Spinal cord (tissue), 9 donors: ENCODE measurements at regions not wholly inside any gene's neighbourhood (a gene's known extent, or its start where the extent isn't known, plus 50 kb on each side); places are given as distances from the start of the nearest gene placed in this dataset.

Experiments used
- DNase-seq, 6 donors: peaks; one replicate each; pipeline versions ENCODE4 v3.0.0 to v3.0.0-alpha.2; 2013 to 2015; ENCODE audit warnings: low spot score in 6 of 6, low read depth in 4 of 6
- H3K27ac ChIP-seq: one replicate; pipeline ENCODE4 v1.5.1; 2013; ENCODE audit warnings: low read depth, low read length, control low read depth
- H3K27me3 ChIP-seq: one replicate; pipeline ENCODE4 v1.6.1; 2013; ENCODE audit warnings: low read length; ENCODE audit not compliant: control insufficient read depth, insufficient read depth
- H3K36me3 ChIP-seq: one replicate; pipeline ENCODE4 v1.6.1; 2013; ENCODE audit warnings: low read length; ENCODE audit not compliant: control insufficient read depth, insufficient read depth
- H3K4me1 ChIP-seq: one replicate; pipeline ENCODE4 v1.6.1; 2013; ENCODE audit warnings: low read length; ENCODE audit not compliant: control insufficient read depth, insufficient read depth
- H3K4me3 ChIP-seq: one replicate; pipeline ENCODE4 v1.5.1; 2013; ENCODE audit warnings: low read depth, low read length, control low read depth
- H3K9me3 ChIP-seq: one replicate; pipeline ENCODE4 v1.6.1; 2013; ENCODE audit warnings: low read length; ENCODE audit not compliant: control insufficient read depth, insufficient read depth
- WGBS: methylation state at CpG from one replicate; pipeline ENCODE4 v1.1.5; 2013; ENCODE audit warnings: missing lambda C conversion rate; ENCODE audit not compliant: insufficient coverage; 5-methylcytosine and 5-hydroxymethylcytosine counted together
- donor health status: healthy.

DNA sequence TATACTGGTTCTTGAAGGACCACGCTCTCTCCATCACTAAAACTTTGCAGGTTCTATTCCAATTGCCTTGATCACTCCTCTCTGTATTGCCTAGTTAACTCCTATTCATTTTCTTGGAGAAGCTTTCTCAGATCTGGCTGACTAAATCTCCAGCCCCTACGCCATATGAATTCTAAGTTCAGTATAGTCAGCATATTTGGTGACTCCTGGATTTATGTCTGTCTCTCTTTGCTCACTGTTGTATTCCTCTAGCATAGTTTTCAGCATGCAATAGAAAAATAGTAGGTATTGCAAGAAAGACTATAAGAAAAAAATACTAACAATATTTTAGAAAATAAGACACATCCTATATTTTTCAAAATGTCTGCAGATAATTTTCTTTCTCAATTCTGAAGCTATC, 579.7 kb downstream of the CDH11 start:
- no peaks in the 10 kb centered on the region for H3K27me3 ChIP-seq
- no peak overlapping the region for H3K27ac ChIP-seq
- H3K9me3 ChIP-seq = no peaks in the 10 kb centered on the region
- no peak for DNase-seq
- no peak overlapping the region for H3K4me3 ChIP-seq
- no CpG with 5 or more reads among the region's 2 CpGs for WGBS
- H3K4me1 ChIP-seq = no peaks in the 10 kb centered on the region
- no peaks in the 10 kb centered on the region for H3K36me3 ChIP-seq

DNA sequence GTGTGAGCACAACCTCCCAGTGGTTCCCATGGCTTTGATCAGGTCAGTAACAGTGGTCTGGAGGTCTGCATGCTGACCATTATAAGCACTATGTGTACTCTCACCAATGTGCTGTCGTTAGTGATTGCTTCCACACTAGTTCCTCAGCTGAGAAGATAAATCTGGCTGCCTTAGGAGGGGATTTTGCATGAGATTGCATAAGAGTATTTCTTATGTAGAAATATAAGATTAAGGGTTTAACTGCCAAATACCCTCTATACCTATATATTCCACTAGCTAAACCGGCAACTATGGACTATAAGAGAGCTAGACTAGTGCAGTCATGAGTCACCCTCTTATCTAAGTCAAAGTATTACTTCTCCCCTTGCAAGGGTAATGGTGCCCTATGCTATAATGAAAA, 580.2 kb downstream of the CDH11 start:
- Histone ChIP-seq H3K4me1 (no peaks in the 10 kb centered on the region), H3K27me3 (no peaks in the 10 kb centered on the region), H3K27ac (no peak overlapping the region), H3K9me3 (no peaks in the 10 kb centered on the region), H3K4me3 (no peak overlapping the region), H3K36me3 (no peaks in the 10 kb centered on the region)
- no CpG with 5 or more reads among the region's 2 CpGs for WGBS
- no peak for DNase-seq

DNA sequence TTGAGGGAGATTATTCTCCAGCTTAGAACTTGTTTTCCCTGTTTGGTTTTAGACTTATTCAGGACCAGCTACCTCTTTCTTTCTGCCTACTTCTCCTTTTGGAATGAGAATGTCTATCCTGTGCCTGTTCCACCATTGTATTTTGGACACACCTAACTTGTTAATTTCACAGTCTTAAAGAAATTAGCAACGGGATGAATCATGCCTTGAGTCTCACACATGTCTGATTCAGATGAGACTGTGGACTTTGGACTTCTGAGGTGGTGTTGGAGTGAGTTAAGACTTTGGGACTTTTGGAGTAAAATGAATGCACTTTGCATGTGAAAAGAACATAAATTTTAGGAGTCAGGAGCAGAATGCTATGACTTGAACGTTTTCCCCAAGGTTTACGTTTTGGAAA, 581.4 kb downstream of the CDH11 start:
- Histone ChIP-seq H3K4me1 (no peaks in the 10 kb centered on the region), H3K4me3 (no peak overlapping the region), H3K27ac (no peak overlapping the region), H3K9me3 (no peaks in the 10 kb centered on the region), H3K27me3 (no peaks in the 10 kb centered on the region), H3K36me3 (no peaks in the 10 kb centered on the region)
- DNase-seq = no peak
- WGBS = 51% methylated on average over 3 of the region's 3 CpGs

DNA sequence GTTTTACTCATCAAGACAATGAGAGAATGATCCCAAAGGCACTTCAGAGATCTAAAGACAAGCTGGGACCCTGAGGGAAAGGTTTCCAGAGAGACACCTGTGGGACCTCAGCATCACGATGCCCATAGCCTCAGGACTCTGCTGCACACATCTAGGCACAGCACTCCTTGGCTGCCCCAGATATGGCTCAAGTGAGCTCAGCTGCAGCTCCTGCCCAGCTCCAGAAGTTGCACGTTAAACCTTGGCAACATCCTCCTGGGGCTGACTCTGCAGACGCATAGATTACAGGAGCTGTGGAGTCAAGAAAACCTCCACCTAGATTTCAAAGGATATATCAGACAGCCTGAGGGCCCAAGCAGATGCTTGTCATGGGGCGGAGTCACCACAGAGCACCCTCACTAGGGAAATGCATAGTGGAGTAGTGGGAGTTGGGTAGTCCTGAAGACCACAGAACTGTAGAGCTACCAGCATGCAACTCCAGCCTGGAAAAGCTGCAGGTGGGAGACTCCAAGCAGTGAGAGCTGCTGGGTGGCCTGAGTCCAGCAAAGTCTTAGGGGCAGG, 582.0 kb downstream of the CDH11 start:
- Histone ChIP-seq H3K4me3 (no peak overlapping the region), H3K4me1 (no peaks in the 10 kb centered on the region), H3K36me3 (no peaks in the 10 kb centered on the region), H3K27ac (no peak overlapping the region), H3K27me3 (no peaks in the 10 kb centered on the region), H3K9me3 (no peaks in the 10 kb centered on the region)
- 83% methylated on average over 2 of the region's 4 CpGs for WGBS
- no peak for DNase-seq

DNA sequence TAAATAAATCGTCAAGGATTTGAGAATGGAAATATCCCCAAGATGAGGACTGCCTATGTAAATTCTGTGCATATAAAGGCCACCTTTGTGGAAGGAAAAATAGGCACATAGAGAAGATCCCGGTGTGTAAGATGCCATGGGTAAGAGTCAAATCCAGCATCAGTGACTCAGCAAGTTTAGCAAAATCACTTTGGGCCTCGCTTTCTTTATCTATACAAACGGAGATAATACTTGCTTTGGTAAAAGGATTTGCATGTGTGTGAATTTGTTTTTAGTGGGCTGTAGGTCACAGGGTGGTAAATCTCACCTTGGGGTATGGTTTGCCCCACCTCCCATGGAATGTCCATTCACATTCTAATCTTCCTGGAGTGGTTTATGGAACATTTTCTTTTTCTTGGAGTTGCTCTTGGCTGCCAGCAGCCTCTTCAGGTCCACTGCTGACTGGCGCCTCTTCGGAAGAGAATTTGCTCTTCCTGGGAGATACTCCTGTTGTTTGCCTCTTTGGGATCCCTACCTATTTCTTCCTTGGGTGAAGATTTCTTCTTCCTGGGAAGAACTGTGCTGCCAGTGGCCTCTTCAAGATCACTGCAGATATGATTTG, 587.6 kb downstream of the CDH11 start:
- no peaks in the 10 kb centered on the region for H3K36me3 ChIP-seq
- H3K9me3 ChIP-seq = no peaks in the 10 kb centered on the region
- H3K4me1 ChIP-seq = no peaks in the 10 kb centered on the region
- H3K27me3 ChIP-seq = no peaks in the 10 kb centered on the region
- no peak overlapping the region for H3K4me3 ChIP-seq
- 81% methylated on average over 4 of the region's 6 CpGs for WGBS
- no peak overlapping the region for H3K27ac ChIP-seq
- DNase-seq = no peak

DNA sequence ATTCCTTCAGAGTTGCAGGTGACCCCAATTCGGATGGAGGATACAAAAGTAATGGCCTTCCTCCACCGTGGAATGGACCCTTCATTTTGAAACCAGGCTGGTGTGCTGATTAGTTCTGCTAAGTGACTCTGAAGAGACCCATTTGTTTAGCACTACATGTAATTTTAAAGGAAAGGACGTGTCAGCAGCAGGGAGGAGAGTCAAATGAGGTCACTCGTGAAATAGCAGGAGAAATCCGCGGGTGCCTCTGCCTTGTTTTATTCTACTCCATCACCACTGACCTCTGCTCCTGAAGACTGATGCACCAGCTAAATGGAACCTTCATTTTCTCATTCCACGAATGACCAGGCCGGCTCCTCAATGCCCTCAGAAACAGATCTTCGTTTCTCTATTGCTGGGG, 589.2 kb downstream of the CDH11 start:
- Histone ChIP-seq H3K4me1 (no peaks in the 10 kb centered on the region), H3K27ac (no peak overlapping the region), H3K36me3 (no peaks in the 10 kb centered on the region), H3K9me3 (no peaks in the 10 kb centered on the region), H3K4me3 (no peak overlapping the region), H3K27me3 (no peaks in the 10 kb centered on the region)
- 24% methylated on average over 7 of the region's 9 CpGs for WGBS
- peak in 1 of 6 donors; percentile 77 for DNase-seq

DNA sequence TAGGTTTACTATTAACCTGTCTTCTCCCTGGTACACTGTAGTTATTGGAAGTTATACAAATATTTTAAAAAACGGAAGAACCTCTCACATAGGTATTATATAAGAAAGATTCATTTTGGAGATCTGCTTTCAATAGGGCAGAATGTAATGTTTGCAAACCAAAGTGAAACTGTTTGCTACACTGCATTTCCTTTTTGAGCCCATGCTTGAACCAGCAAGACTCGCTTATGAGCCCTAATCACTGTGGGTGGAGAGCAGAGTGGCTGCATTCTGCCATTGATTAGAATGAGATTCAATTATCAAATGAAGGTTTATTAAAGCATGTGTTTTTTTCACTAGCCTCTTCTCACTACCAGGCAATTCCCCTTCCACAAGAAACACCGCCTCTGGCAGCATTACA, 589.7 kb downstream of the CDH11 start:
- H3K9me3 ChIP-seq = no peaks in the 10 kb centered on the region
- no peaks in the 10 kb centered on the region for H3K36me3 ChIP-seq
- H3K4me1 ChIP-seq = no peaks in the 10 kb centered on the region
- WGBS = no CpG with 5 or more reads among the region's 3 CpGs
- H3K27ac ChIP-seq = no peak overlapping the region
- no peak overlapping the region for H3K4me3 ChIP-seq
- peak in 1 of 6 donors; percentile 53 for DNase-seq
- H3K27me3 ChIP-seq = no peaks in the 10 kb centered on the region

DNA sequence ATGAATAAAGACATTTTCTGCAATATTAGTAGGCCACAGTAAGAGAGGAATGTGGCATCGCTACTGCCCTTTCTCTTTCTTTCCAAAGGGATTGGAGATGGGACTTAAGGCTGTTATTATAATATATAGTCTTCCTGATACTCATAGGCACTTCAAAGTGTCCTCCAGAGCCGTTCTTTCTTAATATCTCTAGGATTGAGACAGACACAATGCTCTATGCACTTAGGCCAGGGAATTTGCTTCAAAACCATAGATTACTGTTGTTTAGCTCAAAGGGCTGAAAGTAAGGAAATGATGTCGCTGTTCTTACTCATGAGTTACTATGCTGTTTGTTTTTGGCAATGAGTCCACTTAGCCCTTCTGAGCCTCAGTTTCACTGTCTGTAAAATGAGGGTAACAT, 590.5 kb downstream of the CDH11 start:
- Histone ChIP-seq H3K36me3 (no peaks in the 10 kb centered on the region), H3K27me3 (no peaks in the 10 kb centered on the region), H3K4me3 (no peak overlapping the region), H3K4me1 (no peaks in the 10 kb centered on the region), H3K27ac (no peak overlapping the region), H3K9me3 (no peaks in the 10 kb centered on the region)
- DNase-seq = no peak
- 100% methylated on average over 1 of the region's 3 CpGs for WGBS

DNA sequence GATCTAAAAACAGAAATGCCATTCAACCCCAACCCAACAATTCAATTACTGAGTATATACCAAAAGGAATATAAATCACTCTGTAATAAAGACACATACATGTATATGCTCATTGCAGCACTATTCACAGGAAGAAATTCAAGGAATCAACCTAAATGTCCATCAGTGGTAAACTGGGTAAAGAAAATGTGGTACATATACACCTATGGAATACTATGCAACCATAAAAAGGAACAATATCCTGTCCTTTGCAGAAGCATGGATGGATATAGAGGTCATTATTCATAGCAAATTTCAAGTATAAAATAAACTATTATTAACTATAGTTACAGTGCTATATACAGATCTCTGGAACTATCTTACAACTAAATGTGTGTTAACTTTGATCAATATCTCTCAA, 599.3 kb downstream of the CDH11 start:
- no peaks in the 10 kb centered on the region for H3K9me3 ChIP-seq
- no peaks in the 10 kb centered on the region for H3K36me3 ChIP-seq
- H3K4me1 ChIP-seq = no peaks in the 10 kb centered on the region
- H3K4me3 ChIP-seq = no peak overlapping the region
- H3K27me3 ChIP-seq = no peaks in the 10 kb centered on the region
- DNase-seq = no peak
- no peak overlapping the region for H3K27ac ChIP-seq

DNA sequence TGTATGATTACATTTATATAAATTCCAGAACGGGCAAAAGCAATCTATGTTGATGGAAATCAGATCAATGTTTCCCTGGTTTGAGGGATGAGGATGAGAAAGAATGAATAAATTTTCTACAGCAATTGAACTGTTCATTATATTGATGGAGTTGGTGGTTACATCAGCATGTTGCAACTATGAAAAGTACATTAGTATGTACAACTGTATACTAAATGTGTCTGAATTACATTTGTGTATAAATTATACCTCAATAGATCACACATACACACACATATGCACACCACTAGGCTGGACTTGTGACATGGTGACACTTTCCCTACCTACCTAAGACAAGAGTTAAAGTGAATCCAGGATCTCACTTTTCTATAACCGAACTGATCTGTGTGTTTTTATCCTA, 608.0 kb downstream of the CDH11 start:
- Histone ChIP-seq H3K4me1 (no peaks in the 10 kb centered on the region), H3K9me3 (no peaks in the 10 kb centered on the region), H3K4me3 (no peak overlapping the region), H3K27ac (no peak overlapping the region), H3K36me3 (no peaks in the 10 kb centered on the region), H3K27me3 (no peaks in the 10 kb centered on the region)
- no peak for DNase-seq
- WGBS = no CpG with 5 or more reads among the region's 2 CpGs
